ENCODE measurements at regions not wholly inside any gene's neighbourhood (a gene's known extent, or its start where the extent isn't known, plus 50 kb on each side); places are given as distances from the start of the nearest gene placed in this dataset.

GRCh38 chr3:76011121-76011520, 225.8 kb upstream of the ZNF717 start:
- DNase-seq, result no peak

GRCh38 chr3:76015496-76015895, 230.1 kb upstream of the ZNF717 start:
- no peak for DNase-seq

GRCh38 chr3:76016111-76016510, 230.8 kb upstream of the ZNF717 start:
- no peak for DNase-seq

GRCh38 chr3:76016769-76017439, 231.6 kb upstream of the ZNF717 start:
- DNase-seq, result no peak

- DNase-seq, result no peak
Observed at GRCh38 chr3:76021376-76021775, 236.0 kb upstream of the ZNF717 start.

GRCh38 chr3:76024640-76025039, 239.3 kb upstream of the ZNF717 start:
- no peak for DNase-seq

GRCh38 chr3:76025561-76025960, 240.2 kb upstream of the ZNF717 start:
- DNase-seq, result no peak

GRCh38 chr3:76026379-76026778, 241.0 kb upstream of the ZNF717 start:
- DNase-seq, result no peak

GRCh38 chr3:76028774-76029173, 243.4 kb upstream of the ZNF717 start:
- no peak for DNase-seq

GRCh38 chr3:76034649-76035048, 249.3 kb upstream of the ZNF717 start:
- no peak for DNase-seq

GRCh38 chr3:76035117-76035516, 249.8 kb upstream of the ZNF717 start:
- no peak for DNase-seq

- DNase-seq, result no peak
Observed at GRCh38 chr3:76038949-76039348, 253.6 kb upstream of the ZNF717 start.

GRCh38 chr3:76039431-76039830, 254.1 kb upstream of the ZNF717 start:
- DNase-seq, result no peak

- no peak for DNase-seq
Observed at GRCh38 chr3:76040946-76041345, 255.6 kb upstream of the ZNF717 start.

- DNase-seq, result no peak
Observed at GRCh38 chr3:76043746-76044145, 258.4 kb upstream of the ZNF717 start.

GRCh38 chr3:76044601-76045600, 259.6 kb upstream of the ZNF717 start:
- DNase-seq, result no peak

GRCh38 chr3:76047368-76047767, 262.0 kb upstream of the ZNF717 start:
- DNase-seq, result no peak

- DNase-seq, result no peak
Observed at GRCh38 chr3:76049776-76050175, 264.4 kb upstream of the ZNF717 start.

GRCh38 chr3:76051145-76051544, 265.8 kb upstream of the ZNF717 start:
- DNase-seq, result no peak

- DNase-seq, result no peak
Observed at GRCh38 chr3:76054404-76054803, 269.1 kb upstream of the ZNF717 start.

GRCh38 chr3:76061654-76062053, 276.3 kb upstream of the ZNF717 start:
- DNase-seq, result no peak

GRCh38 chr3:76063019-76063418, 277.7 kb upstream of the ZNF717 start:
- DNase-seq, result no peak

GRCh38 chr3:76063811-76064210, 278.5 kb upstream of the ZNF717 start:
- no peak for DNase-seq

GRCh38 chr3:76065964-76066363, 280.6 kb upstream of the ZNF717 start:
- peak; percentile 62 for DNase-seq
